MG63 (cell line): ENCODE measurements at regions not wholly inside any gene's neighbourhood (a gene's known extent, or its start where the extent isn't known, plus 50 kb on each side); places are given as distances from the start of the nearest gene placed in this dataset.
"Not testable (repeated sequence)": the region's sequence is repeated elsewhere in the genome, so short reads cannot be mapped to it uniquely, and the experiment has no call there.

Source experiments
- DNase-seq: peaks from one replicate; pipeline ENCODE4 v3.0.0-alpha.2; 2020
- H3K27me3 ChIP-seq: fragments of 250-450 bp; sonication (Bioruptor Pico); 2 replicates; pipeline ENCODE4 v1.5.1; 2020; ENCODE audit warnings: mild to moderate bottlenecking, moderate library complexity
- H3K36me3 ChIP-seq: fragments of 250-450 bp; sonication (Bioruptor Pico); 2 replicates; pipeline ENCODE4 v1.5.1; 2020; ENCODE audit warnings: mild to moderate bottlenecking, moderate library complexity
- H3K4me3 ChIP-seq: fragments of 250-450 bp; sonication (Bioruptor Pico); 2 replicates; pipeline ENCODE4 v1.5.1; 2020; ENCODE audit warnings: mild to moderate bottlenecking, moderate library complexity
- H3K9me3 ChIP-seq: fragments of 250-450 bp; sonication (Bioruptor Pico); 2 replicates; pipeline ENCODE4 v1.5.1; 2020; ENCODE audit warnings: mild to moderate bottlenecking, moderate library complexity

- not testable (repeated sequence) for H3K9me3 ChIP-seq, DNase-seq, H3K27me3 ChIP-seq, H3K36me3 ChIP-seq, H3K4me3 ChIP-seq
These were observed 54.7 kb downstream of the PROP1 start for GRCh38 chr5:177941386-177941785.

- not testable (repeated sequence) for H3K27me3 ChIP-seq, H3K36me3 ChIP-seq, H3K9me3 ChIP-seq
- DNase-seq, result peak; percentile 82
- peak overlapping the region; percentile 62 for H3K4me3 ChIP-seq
These were observed 56.5 kb downstream of the PROP1 start for GRCh38 chr5:177939246-177940171.

DNA sequence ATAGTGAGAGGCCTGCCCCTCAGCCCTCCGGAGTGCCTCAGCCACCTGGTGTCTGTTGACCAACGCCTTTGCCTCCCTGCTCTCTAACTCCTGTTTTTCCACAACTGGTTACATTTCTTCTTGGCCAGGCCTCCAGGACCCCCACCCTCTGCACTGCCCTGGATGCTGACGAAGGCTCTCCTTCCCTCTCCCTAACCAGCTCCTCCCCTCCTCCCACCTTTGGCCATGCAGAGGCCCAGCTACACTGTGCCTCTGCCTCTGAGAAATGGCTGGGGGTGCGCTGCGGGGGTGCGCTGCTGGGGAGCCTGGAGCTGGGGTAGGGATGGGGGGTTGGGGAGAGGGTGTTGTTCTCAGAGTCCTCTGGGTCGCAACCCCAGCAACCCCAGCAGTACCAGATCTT lies 57.3 kb downstream of the PROP1 start:
- DNase-seq, H3K36me3 ChIP-seq, H3K9me3 ChIP-seq, H3K27me3 ChIP-seq: not testable (repeated sequence)
- H3K4me3 ChIP-seq, result peak overlapping the region; percentile 62

DNA sequence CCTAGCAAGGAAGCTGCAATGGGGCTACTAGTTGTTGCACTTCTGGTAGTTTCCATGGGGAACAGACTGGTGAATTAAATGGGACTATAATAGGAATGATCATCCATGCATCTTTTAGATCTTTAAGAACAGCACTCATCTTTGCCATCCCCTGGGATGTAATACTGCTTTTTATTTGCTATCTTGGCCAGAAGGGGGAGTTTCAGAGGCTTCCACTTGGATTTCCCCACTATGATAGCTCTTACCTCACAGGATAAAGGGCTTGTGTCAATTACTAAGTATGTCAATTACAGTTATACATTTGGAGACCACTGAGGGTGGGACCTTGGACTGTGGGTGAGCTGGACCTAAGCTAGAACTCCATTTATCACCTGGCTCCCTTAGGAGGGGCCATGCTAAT lies 61.8 kb downstream of the PROP1 start:
- H3K36me3 ChIP-seq, DNase-seq, H3K4me3 ChIP-seq, H3K9me3 ChIP-seq, H3K27me3 ChIP-seq: not testable (repeated sequence)

DNA sequence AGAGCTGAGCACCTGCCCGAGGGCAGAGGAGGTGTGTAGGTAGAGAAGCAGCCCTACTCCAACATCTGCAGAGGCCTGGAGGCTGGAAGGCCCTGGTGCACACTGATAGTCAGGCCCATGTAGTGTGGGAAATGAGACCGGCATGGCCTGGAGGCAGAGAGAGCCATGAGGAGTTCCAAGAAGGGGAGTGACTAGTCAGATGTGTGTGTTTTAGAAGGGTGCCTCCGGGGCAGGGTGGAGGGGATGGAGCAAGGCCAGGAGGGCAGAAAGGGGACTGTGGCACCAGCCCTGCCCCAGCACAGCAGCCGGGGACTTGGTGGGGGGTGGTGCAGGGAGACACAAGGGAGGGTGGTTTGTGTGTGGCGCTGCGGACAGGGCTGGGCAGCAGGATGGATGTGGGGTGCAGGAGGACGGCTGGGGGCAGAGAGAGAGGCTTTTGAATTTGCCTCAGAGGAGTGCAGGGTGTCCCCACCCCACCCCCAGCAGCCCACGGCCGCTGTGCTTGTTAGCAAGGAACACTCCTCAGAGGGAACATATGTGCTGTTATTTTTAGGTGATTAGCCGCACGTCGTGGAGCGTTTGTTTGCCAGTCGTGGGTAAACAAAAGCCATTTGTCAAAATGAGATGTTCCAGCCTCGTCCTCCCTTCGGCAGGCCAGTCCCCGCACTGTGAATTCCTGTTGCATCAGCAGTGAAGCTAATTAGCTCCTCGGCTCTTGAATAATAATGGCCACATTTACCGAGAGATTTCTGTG lies 65.6 kb downstream of the PROP1 start:
- DNase-seq, result not testable (repeated sequence)

GRCh38 chr5:177929618-177930017 lies 66.4 kb downstream of the PROP1 start:
- not testable (repeated sequence) for H3K9me3 ChIP-seq, H3K27me3 ChIP-seq, H3K36me3 ChIP-seq, H3K4me3 ChIP-seq, DNase-seq

More for the DNA sequence above, 65.6 kb downstream of the PROP1 start:
- H3K36me3 ChIP-seq, H3K4me3 ChIP-seq, H3K9me3 ChIP-seq, H3K27me3 ChIP-seq: not testable (repeated sequence)

- not testable (repeated sequence) for DNase-seq, H3K36me3 ChIP-seq, H3K9me3 ChIP-seq, H3K27me3 ChIP-seq, H3K4me3 ChIP-seq
These were observed 68.5 kb downstream of the PROP1 start for GRCh38 chr5:177927500-177927899.

DNA sequence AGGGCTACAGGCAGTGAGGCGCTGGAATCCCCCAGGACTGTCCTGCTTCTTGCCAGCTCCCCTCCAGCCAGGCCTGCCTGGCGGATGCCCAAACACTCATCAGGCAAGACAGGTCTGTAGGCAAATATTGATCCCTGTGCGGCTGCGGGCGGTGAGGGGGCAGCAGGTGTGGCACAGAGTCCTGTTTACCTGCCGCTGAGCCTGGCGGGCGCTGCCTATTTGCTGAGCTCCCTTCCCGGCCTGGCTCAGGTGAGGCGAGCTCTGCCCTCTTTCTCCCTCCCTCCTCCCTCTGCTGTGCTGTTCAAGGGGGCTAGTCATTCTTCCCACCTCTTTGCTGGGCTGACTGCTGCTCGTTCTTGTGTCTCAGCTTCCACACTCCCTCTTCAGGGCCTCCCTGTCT lies 71.5 kb downstream of the PROP1 start:
- not testable (repeated sequence) for H3K36me3 ChIP-seq, DNase-seq, H3K9me3 ChIP-seq, H3K27me3 ChIP-seq, H3K4me3 ChIP-seq

DNA sequence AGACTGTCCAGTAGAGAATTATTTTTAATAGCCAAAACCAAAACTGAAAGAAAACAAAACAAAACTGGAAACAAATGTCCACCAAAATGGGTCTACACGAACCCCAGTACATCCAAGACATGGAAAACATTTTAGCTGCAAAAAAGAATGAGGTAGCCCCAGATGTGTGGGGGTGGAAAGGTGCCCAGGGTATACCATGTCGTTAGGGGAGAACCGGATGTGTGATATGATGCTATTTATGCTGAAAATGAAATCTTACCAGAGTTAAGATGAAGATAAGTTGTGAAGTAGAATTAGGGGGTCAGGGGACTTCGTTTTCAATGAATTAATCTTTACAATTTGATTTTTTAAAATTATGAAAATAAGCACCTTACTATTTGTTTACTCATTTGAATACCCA lies 72.2 kb downstream of the PROP1 start:
- not testable (repeated sequence) for H3K9me3 ChIP-seq, DNase-seq, H3K36me3 ChIP-seq

DNA sequence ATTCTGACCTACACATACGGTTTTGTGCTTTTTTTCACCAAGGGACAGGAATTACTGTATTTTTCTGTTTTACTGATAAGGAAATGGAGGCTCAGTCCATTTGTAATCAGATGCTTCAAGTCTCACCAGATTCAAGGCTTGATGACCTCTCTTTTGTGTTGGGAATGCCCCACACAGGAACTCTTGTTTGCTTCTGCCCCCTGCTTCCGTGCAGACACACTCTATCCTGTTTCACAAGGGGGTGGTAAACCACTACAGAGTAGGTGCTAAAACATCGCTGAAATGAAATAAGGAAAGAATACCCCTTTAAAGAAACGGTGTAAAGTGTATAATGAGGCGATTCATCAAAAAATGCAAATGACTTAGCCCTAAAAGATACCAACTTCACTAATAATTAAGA lies 72.9 kb downstream of the PROP1 start:
- H3K36me3 ChIP-seq, H3K4me3 ChIP-seq, DNase-seq, H3K27me3 ChIP-seq, H3K9me3 ChIP-seq: not testable (repeated sequence)

More for the DNA sequence above, 72.2 kb downstream of the PROP1 start:
- not testable (repeated sequence) for H3K27me3 ChIP-seq, H3K4me3 ChIP-seq

DNA sequence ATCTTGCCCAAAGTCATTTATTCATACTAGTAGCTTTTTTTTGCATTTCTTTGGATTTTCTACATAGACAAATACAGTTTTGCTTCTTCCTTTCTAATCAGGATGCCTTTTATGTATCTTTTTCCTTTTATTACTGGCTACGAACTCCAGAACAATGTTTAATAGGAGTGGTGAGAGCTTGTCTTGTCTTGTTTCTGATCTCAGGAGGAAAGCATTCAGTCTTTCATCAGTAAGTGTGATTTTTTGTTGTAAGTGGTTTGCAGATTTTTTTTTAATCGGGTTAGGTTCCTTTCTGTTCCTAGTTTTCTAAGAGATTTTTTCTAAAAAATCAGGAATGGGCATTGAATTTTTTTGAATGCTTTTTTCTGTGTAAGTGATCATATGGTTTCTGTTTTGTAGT lies 86.8 kb downstream of the PROP1 start:
- not testable (repeated sequence) for H3K9me3 ChIP-seq, H3K4me3 ChIP-seq, H3K36me3 ChIP-seq, H3K27me3 ChIP-seq, DNase-seq

DNA sequence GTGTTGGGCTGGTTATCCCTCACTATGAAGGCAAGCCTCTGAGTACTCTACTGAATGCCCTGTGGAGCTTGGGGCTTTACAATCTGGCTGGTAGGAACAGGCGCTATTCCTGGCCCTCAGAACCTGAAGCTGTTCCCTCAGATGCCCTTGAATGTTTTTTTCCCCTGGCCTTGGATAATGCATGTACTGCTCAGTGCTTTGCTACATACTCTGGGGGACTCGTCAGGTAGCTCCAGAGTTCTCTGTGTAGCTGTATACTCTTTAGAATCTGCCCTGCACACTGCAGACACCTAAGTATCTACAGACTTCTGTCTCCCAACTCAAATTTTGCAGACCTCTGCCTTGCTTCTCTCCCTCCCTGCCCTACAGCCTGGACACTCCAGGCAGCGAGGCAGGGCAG lies 93.2 kb downstream of the PROP1 start:
- DNase-seq, H3K4me3 ChIP-seq, H3K9me3 ChIP-seq, H3K36me3 ChIP-seq, H3K27me3 ChIP-seq: not testable (repeated sequence)

DNA sequence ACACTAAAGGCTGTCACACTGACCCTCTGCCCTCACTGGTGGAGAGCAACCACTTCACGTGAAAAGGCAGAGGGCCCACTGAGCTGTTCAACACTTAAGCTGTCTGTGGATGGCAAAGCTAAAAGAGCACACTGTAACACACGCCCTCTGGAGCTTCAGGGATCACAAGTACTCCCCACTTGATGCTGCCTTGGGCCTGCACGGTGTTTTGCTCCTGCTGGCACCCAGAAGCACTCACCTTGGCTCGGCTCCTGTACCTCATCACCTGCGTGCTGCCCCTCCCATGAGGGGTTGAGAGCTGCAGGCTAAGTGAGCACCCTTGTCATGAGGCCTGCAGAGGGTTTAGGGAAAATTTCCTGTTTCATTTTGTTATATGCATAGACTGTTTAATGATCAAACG lies 96.0 kb downstream of the PROP1 start:
- DNase-seq, H3K4me3 ChIP-seq, H3K36me3 ChIP-seq: not testable (repeated sequence)

GRCh38 chr5:177894681-177895453 lies 101.2 kb downstream of the PROP1 start:
- H3K4me3 ChIP-seq, H3K9me3 ChIP-seq, H3K36me3 ChIP-seq, H3K27me3 ChIP-seq, DNase-seq: not testable (repeated sequence)

More for the DNA sequence above, 96.0 kb downstream of the PROP1 start:
- H3K27me3 ChIP-seq, H3K9me3 ChIP-seq: not testable (repeated sequence)

- H3K27me3 ChIP-seq, H3K36me3 ChIP-seq, H3K9me3 ChIP-seq, H3K4me3 ChIP-seq, DNase-seq: not testable (repeated sequence)
These were observed 103.7 kb downstream of the PROP1 start for GRCh38 chr5:177892357-177892665.

GRCh38 chr5:177891547-177892356 lies 104.3 kb downstream of the PROP1 start:
- H3K9me3 ChIP-seq, H3K4me3 ChIP-seq, H3K36me3 ChIP-seq, H3K27me3 ChIP-seq: not testable (repeated sequence)
- DNase-seq, result peak; percentile 7

DNA sequence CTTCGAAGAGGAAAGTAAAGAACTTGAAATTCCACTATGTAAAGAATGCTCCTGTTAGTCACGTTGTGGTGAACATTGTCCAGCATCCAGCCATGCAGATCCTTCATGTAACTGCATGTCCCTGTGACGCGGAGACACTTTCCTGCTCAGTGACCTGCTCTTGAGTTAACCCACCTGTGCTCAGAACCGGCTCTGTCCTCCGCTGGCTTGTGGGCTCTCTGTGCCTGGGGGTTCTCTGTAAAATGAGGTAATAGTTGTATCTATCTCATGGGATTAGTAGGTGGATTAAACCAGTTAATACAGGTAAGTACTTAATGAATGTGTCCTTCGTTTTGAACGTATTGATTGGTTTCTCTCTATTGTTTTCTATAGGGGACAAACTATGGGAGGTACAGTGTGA lies 100.6 kb upstream of the FAM153A start:
- DNase-seq, H3K27me3 ChIP-seq, H3K9me3 ChIP-seq, H3K4me3 ChIP-seq, H3K36me3 ChIP-seq: not testable (repeated sequence)
